LNCAP (cell line): ENCODE measurements at regions not wholly inside any gene's neighbourhood (a gene's known extent, or its start where the extent isn't known, plus 50 kb on each side); places are given as distances from the start of the nearest gene placed in this dataset.

ENCODE experiments used
- TF ChIP-seq, protein P1 (sequence below): fragments of 450-650 bp; IDR thresholded peaks from 2 replicates; pipeline ENCODE4 v1.5.1; 2017; ENCODE audit warnings: mild to moderate bottlenecking

GRCh38 chr11:33505093-33505492 is 195.5 kb downstream of the C11orf91 start:
- TF ChIP-seq, protein P1, sequence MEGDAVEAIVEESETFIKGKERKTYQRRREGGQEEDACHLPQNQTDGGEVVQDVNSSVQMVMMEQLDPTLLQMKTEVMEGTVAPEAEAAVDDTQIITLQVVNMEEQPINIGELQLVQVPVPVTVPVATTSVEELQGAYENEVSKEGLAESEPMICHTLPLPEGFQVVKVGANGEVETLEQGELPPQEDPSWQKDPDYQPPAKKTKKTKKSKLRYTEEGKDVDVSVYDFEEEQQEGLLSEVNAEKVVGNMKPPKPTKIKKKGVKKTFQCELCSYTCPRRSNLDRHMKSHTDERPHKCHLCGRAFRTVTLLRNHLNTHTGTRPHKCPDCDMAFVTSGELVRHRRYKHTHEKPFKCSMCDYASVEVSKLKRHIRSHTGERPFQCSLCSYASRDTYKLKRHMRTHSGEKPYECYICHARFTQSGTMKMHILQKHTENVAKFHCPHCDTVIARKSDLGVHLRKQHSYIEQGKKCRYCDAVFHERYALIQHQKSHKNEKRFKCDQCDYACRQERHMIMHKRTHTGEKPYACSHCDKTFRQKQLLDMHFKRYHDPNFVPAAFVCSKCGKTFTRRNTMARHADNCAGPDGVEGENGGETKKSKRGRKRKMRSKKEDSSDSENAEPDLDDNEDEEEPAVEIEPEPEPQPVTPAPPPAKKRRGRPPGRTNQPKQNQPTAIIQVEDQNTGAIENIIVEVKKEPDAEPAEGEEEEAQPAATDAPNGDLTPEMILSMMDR, result no peak

GRCh38 chr11:33500861-33501479 is 199.7 kb downstream of the C11orf91 start:
- TF ChIP-seq, protein P1, result no peak

- TF ChIP-seq, protein P1, result no peak
Observed at GRCh38 chr11:33500332-33500731, 200.3 kb downstream of the C11orf91 start.

- TF ChIP-seq, protein P1, result no peak
Observed at GRCh38 chr11:33492596-33492995, 208.0 kb downstream of the C11orf91 start.

DNA sequence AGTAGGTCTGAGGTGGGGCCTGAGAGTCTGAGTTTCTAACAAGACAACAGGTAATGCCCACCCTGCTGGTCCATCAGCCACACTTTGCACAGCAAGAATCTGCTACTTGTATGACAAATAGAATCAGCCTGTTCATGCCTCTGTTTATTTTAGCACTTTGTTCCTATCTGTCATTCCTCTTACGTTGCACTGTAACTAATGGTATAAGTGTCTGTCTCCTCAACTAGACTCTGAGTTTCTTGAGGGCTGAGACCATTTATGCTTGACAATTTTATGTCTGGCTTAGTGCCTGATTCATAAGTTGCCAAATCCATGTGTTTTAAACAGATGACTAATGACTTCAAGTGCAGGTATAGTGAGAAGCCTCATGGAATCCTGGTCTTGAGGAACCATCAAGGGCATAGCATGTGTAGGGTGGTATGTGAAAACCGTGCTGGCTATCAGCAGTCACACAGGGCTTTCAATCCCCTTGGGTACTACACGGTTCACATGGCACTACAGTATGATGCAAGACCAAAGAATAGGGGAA is 209.7 kb downstream of the C11orf91 start:
- TF ChIP-seq, protein P1, result no peak

GRCh38 chr11:33488971-33489370 is 211.7 kb downstream of the C11orf91 start:
- TF ChIP-seq, protein P1, result no peak

- TF ChIP-seq, protein P1, result no peak
Observed at GRCh38 chr11:33480626-33481025, 220.0 kb downstream of the C11orf91 start.

GRCh38 chr11:33479231-33479630 is 221.4 kb downstream of the C11orf91 start:
- TF ChIP-seq, protein P1, result no peak
